OCI-LY7 (cell line): ENCODE measurements at regions not wholly inside any gene's neighbourhood (a gene's known extent, or its start where the extent isn't known, plus 50 kb on each side); places are given as distances from the start of the nearest gene placed in this dataset.

Experiments used
- BruUV-seq: library from RNA; stranded (reverse); fragments of 400-500 nt; replicated peaks from 2 replicates; lab custom pipeline; 2021; lab: Mats Ljungman, UMichigan
- CTCF ChIA-PET: fragments of 300-600 bp; sonication (Branson Sonifier 250); formaldehyde crosslinking; loops from one replicate; lab custom pipeline; 2022; ENCODE audit warnings: antibody characterized with exemption; ENCODE audit not compliant: unreplicated experiment; lab: Charles Lee
- POLR2A ChIA-PET: fragments of 300-600 bp; sonication (Branson Sonifier 250); formaldehyde crosslinking; loops from one replicate; lab custom pipeline; 2022; ENCODE audit warnings: antibody characterized with exemption; lab: Charles Lee
- DNase-seq: peaks from one replicate; pipeline ENCODE4 v3.0.0-alpha.2; 2015; ENCODE audit warnings: low spot score
- H2AFZ ChIP-seq: fragments of 200-600 bp; sonication (generic), shearing (Covaris generic); 2 replicates; pipeline ENCODE4 v1.6.1; 2014; ENCODE audit warnings: mild to moderate bottlenecking, antibody characterized with exemption, low read length, moderate library complexity
- H3K27ac ChIP-seq: fragments of 200-600 bp; sonication (generic); 2 replicates; pipeline ENCODE4 v1.5.1; 2014; ENCODE audit warnings: mixed run types, low read depth, mild to moderate bottlenecking, moderate library complexity, low read length, inconsistent platforms; ENCODE audit not compliant: poor library complexity, severe bottlenecking
- H3K36me3 ChIP-seq: fragments of 200-600 bp; sonication (generic); 2 replicates; pipeline ENCODE4 v1.6.1; 2014; ENCODE audit warnings: mild to moderate bottlenecking, antibody characterized with exemption, low read length, moderate library complexity, mixed read lengths; ENCODE audit not compliant: insufficient read depth
- H3K4me1 ChIP-seq: fragments of 200-600 bp; sonication (generic); 2 replicates; pipeline ENCODE4 v1.5.1; 2014; ENCODE audit warnings: mild to moderate bottlenecking, low read length; ENCODE audit not compliant: insufficient read depth, poor library complexity, severe bottlenecking
- H3K4me2 ChIP-seq: fragments of 200-600 bp; sonication (generic); 2 replicates; pipeline ENCODE4 v1.6.1; 2014; ENCODE audit warnings: mild to moderate bottlenecking, low read length
- H3K4me3 ChIP-seq: fragments of 200-600 bp; sonication (generic); 2 replicates; pipeline ENCODE4 v1.5.1; 2014; ENCODE audit warnings: mild to moderate bottlenecking, low read depth, low read length; ENCODE audit not compliant: poor library complexity, severe bottlenecking
- H3K79me2 ChIP-seq: fragments of 200-600 bp; sonication (generic); 2 replicates; pipeline ENCODE4 v1.6.1; 2016; ENCODE audit warnings: low read depth, mild to moderate bottlenecking, low read length, moderate library complexity, mixed read lengths; ENCODE audit not compliant: insufficient read depth
- H3K9me2 ChIP-seq: fragments of 200-600 bp; sonication (generic); 2 replicates; pipeline ENCODE4 v1.6.1; 2016; ENCODE audit warnings: mild to moderate bottlenecking, low read length, mixed read lengths; ENCODE audit not compliant: insufficient read depth
- H3K9me3 ChIP-seq: fragments of 200-600 bp; sonication (generic); 2 replicates; pipeline ENCODE4 v1.6.1; 2014; ENCODE audit warnings: mild to moderate bottlenecking, mixed run types, low read length, mixed read lengths
- H4K20me1 ChIP-seq: fragments of 200-600 bp; sonication (generic); 2 replicates; pipeline ENCODE4 v1.6.1; 2014; ENCODE audit warnings: mild to moderate bottlenecking, antibody characterized with exemption, low read length, moderate library complexity, mixed read lengths; ENCODE audit not compliant: insufficient read depth
- EZH2phosphoT487 ChIP-seq: fragments of 200-600 bp; sonication (generic); IDR thresholded peaks from 2 replicates; pipeline ENCODE4 v1.6.1; 2018; ENCODE audit warnings: low read depth, borderline replicate concordance, mild to moderate bottlenecking, mixed run types, antibody characterized with exemption, low read length, moderate library complexity, mixed read lengths
- intact Hi-C: fragments of 100-400 bp; cut with micrococcal nuclease; formaldehyde crosslinking; loops from one replicate; pipeline ENCODE4 v1.10.0; 2022; ENCODE audit not compliant: unreplicated experiment
- TF ChIP-seq, protein P1 (sequence below): fragments of 200-600 bp; sonication (generic); conservative IDR thresholded peaks from 2 replicates; pipeline ENCODE4 v1.5.1; 2014; ENCODE audit warnings: mild to moderate bottlenecking, antibody characterized with exemption, low read length, moderate library complexity, mixed read lengths

GRCh38 chr4:129968778-129969177 lies 872.8 kb downstream of the C4orf33 start:
- no peaks in the 10 kb centered on the region for H3K4me1 ChIP-seq
- no peak overlapping the region for H3K27ac ChIP-seq
- DNase-seq, result no peak
- H3K4me3 ChIP-seq, result no peak overlapping the region
- no peak overlapping the region for H3K4me2 ChIP-seq
- ChIA-PET POLR2A (interaction anchor here (0.5 kb wide), 1 partner anchor 143 kb away, joined by 3 read pairs; no protein-coding TSS in a partner anchor), CTCF (no interaction called here)
- no peak for TF ChIP-seq EZH2phosphoT487
- TF ChIP-seq, protein P1, sequence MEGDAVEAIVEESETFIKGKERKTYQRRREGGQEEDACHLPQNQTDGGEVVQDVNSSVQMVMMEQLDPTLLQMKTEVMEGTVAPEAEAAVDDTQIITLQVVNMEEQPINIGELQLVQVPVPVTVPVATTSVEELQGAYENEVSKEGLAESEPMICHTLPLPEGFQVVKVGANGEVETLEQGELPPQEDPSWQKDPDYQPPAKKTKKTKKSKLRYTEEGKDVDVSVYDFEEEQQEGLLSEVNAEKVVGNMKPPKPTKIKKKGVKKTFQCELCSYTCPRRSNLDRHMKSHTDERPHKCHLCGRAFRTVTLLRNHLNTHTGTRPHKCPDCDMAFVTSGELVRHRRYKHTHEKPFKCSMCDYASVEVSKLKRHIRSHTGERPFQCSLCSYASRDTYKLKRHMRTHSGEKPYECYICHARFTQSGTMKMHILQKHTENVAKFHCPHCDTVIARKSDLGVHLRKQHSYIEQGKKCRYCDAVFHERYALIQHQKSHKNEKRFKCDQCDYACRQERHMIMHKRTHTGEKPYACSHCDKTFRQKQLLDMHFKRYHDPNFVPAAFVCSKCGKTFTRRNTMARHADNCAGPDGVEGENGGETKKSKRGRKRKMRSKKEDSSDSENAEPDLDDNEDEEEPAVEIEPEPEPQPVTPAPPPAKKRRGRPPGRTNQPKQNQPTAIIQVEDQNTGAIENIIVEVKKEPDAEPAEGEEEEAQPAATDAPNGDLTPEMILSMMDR, result no peak
- H3K79me2 ChIP-seq, result no peaks in the 10 kb centered on the region
- H4K20me1 ChIP-seq, result no peaks in the 10 kb centered on the region
- no peaks in the 10 kb centered on the region for H3K9me2 ChIP-seq
- intact Hi-C loops, result no loop called here
- H3K36me3 ChIP-seq, result no peaks in the 10 kb centered on the region
- no peaks in the 10 kb centered on the region for H3K9me3 ChIP-seq
- no peak overlapping the region for H2AFZ ChIP-seq
- BruUV-seq, result no TSS peak

- Histone ChIP-seq H3K27ac (no peak overlapping the region), H3K4me1 (no peaks in the 10 kb centered on the region), H3K9me2 (no peaks in the 10 kb centered on the region), H2AFZ (no peak overlapping the region), H4K20me1 (no peaks in the 10 kb centered on the region), H3K79me2 (no peaks in the 10 kb centered on the region), H3K4me3 (no peak overlapping the region), H3K4me2 (no peak overlapping the region), H3K9me3 (no peaks in the 10 kb centered on the region), H3K36me3 (no peaks in the 10 kb centered on the region)
- DNase-seq, result no peak
- intact Hi-C loops, result no loop called here
- TF ChIP-seq EZH2phosphoT487, result no peak
- no TSS peak for BruUV-seq
- ChIA-PET POLR2A (no interaction called here), CTCF (no interaction called here)
These were observed 874.8 kb downstream of the C4orf33 start for GRCh38 chr4:129970801-129971200.

- Histone ChIP-seq H3K9me3 (no peaks in the 10 kb centered on the region), H3K4me1 (no peaks in the 10 kb centered on the region), H3K79me2 (no peaks in the 10 kb centered on the region), H4K20me1 (no peaks in the 10 kb centered on the region), H3K27ac (no peak overlapping the region), H3K4me2 (no peak overlapping the region), H3K9me2 (no peaks in the 10 kb centered on the region), H2AFZ (no peak overlapping the region), H3K36me3 (no peaks in the 10 kb centered on the region), H3K4me3 (no peak overlapping the region)
- BruUV-seq, result no TSS peak
- POLR2A ChIA-PET, result no interaction called here
- intact Hi-C loops, result no loop called here
- TF ChIP-seq, protein P1, result no peak
- no peak for TF ChIP-seq EZH2phosphoT487
- no peak for DNase-seq
- CTCF ChIA-PET, result no interaction called here
These were observed 875.5 kb downstream of the C4orf33 start for GRCh38 chr4:129971419-129971818.
